ENCODE measurements at regions not wholly inside any gene's neighbourhood (a gene's known extent, or its start where the extent isn't known, plus 50 kb on each side); places are given as distances from the start of the nearest gene placed in this dataset.

- TF ChIP-seq CTCF (conservative IDR thresholded peaks at IDR 0.05; ENCODE audit: low read depth, low read length) (no peak), EZH2 (IDR thresholded peaks at IDR 0.05; ENCODE audit: low read length, unreplicated experiment) (no peak)
Measured at GRCh38 chr4:17093481-17093880, 195.0 kb upstream of the LDB2 start.
